ENCODE measurements at regions not wholly inside any gene's neighbourhood (a gene's known extent, or its start where the extent isn't known, plus 50 kb on each side); places are given as distances from the start of the nearest gene placed in this dataset.
A peak's percentile ranks its signal among the peaks of the same experiment; 100 is the strongest.

- TF ChIP-seq ZBTB33 (IDR thresholded peaks at IDR 0.05; ENCODE audit: borderline replicate concordance, low read depth), result no peak
- no peak for TF ChIP-seq NRF1 (IDR thresholded peaks at IDR 0.05; ENCODE audit: low read depth, low read length)
- TF ChIP-seq RFX5 (IDR thresholded peaks at IDR 0.05; ENCODE audit: low read length), result no peak
- TF ChIP-seq NFIC (IDR thresholded peaks at IDR 0.05; ENCODE audit: borderline replicate concordance), result no peak
- peak; percentile 96 for TF ChIP-seq TCF12 (IDR thresholded peaks at IDR 0.05)
- TF ChIP-seq SMC3 (IDR thresholded peaks at IDR 0.05; ENCODE audit: low read depth, low read length), result peak; percentile 1; the same call in 1 of the 2 replicates
- TF ChIP-seq YY1 (IDR thresholded peaks at IDR 0.05; ENCODE audit: low read depth), result no peak
- TF ChIP-seq RCOR1 (IDR thresholded peaks at IDR 0.05; ENCODE audit: low read length), result peak; percentile 93
- TF ChIP-seq MXI1 (IDR thresholded peaks at IDR 0.05; ENCODE audit: low read depth, low read length), result 0 out of 2 replicates have a peak, but pooled peaks have one; percentile 4
- peak; percentile 89 for TF ChIP-seq PBX3 (IDR thresholded peaks at IDR 0.05)
- no peak for TF ChIP-seq TAF1 (IDR thresholded peaks at IDR 0.05; ENCODE audit: borderline replicate concordance, low read depth, low read length)
Measured at GRCh38 chr6:69584913-69585729, 211.7 kb downstream of the LMBRD1 start (continued).

DNA sequence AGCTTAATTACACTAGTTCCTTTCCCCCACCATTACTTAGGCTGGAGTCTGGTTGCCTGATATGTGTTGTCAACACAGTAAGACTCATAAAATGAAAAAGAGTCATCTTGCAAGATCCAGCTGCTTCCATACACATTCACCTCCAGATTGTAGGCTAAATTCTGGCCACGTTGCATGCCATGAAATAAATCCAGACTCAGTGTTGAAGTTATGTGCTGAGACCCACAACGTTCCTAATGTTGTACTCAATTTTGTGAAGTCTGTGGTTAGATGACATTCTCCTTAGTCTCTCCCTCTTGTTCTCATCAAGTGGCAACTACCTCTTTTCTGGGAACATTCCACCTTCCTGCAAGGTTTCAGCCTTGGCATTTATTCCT is 212.3 kb downstream of the LMBRD1 start:
- Histone ChIP-seq H4K20me1 (ENCODE audit: insufficient read depth) (no peaks in the 10 kb centered on the region), H3K36me3 (replicated peaks in 1 of 2; ENCODE audit: control insufficient read depth in 1 of 2, insufficient read depth in 2 of 2, low read length in 1 of 2) (no peaks in the 10 kb centered on the region), H2AFZ (ENCODE audit: low read depth) (no peak overlapping the region), H3K4me1 (ENCODE audit: control insufficient read depth in 1 of 2, insufficient read depth in 2 of 2, low read depth in 1 of 2, low read length in 1 of 2) (peaks cover 0 to 18% of the 10 kb centered on the region in 2 experiments; a peak in 2 of 4 replicates), H3K4me3 (ENCODE audit: low read depth in 2 of 2, low read length in 1 of 2) (no peak overlapping the region), H3K27me3 (ENCODE audit: insufficient read depth) (no peaks in the 10 kb centered on the region), H3K79me2 (ENCODE audit: insufficient read depth) (no peaks in the 10 kb centered on the region), H3K4me2 (no peak overlapping the region), H3K9ac (no peak overlapping the region), H3K9me2 (no peaks in the 10 kb centered on the region), H3F3A (replicated peaks; ENCODE audit: insufficient read depth) (no peaks in the 10 kb centered on the region), H3K27ac (ENCODE audit: low read depth in 2 of 2, low read length in 1 of 2) (peak overlapping the region; percentile 25 to 96), H3K9me3 (no peaks in the 10 kb centered on the region)
- WGBS (ENCODE audit: low lambda C conversion rate), result 3% methylated on average over 2 of the region's 2 CpGs
- POLR2A ChIA-PET, result interaction anchor here (1.0 kb wide), 1 partner anchor 16 kb away, joined by 3 read pairs; no protein-coding TSS in a partner anchor
- TF ChIP-seq JUND (IDR thresholded peaks at IDR 0.05), result no peak
- TF ChIP-seq GATA2 (CRISPR knock-in tag; IDR thresholded peaks at IDR 0.05), result no peak
- TF ChIP-seq REST (IDR thresholded peaks at IDR 0.05; ENCODE audit: low read depth, low read length), result no peak
- TF ChIP-seq MAX (IDR thresholded peaks at IDR 0.05; ENCODE audit: low read depth), result no peak
- TF ChIP-seq PBX3 (IDR thresholded peaks at IDR 0.05), result no peak
- TF ChIP-seq RXRA (IDR thresholded peaks at IDR 0.05; ENCODE audit: borderline replicate concordance, low read depth), result no peak
- TF ChIP-seq MEF2A (IDR thresholded peaks at IDR 0.05; ENCODE audit: borderline replicate concordance, low read depth), result no peak
- DNase-seq, result peak; percentile 8
- CTCF ChIA-PET, result interaction anchor here (1.3 to 1.4 kb wide), 2 partner anchors 135 to 609 kb away, joined by 3 to 5 read pairs; no protein-coding TSS in a partner anchor
